Body of pancreas (tissue), 4 donors: ENCODE measurements at regions not wholly inside any gene's neighbourhood (a gene's known extent, or its start where the extent isn't known, plus 50 kb on each side); places are given as distances from the start of the nearest gene placed in this dataset.

ENCODE experiments used
- ATAC-seq: fragments of 150-250 bp; one replicate; pipeline ENCODE4 v1.9.1; 2016
- DNase-seq, 4 donors: peaks; one replicate each; pipeline ENCODE4 v3.0.0-alpha.2; 2019
- H3K27ac ChIP-seq, 4 donors: fragments of 200-600 bp; sonication (generic); 1 replicate in 3 of 4; 2 replicates in 1 of 4; pipeline versions ENCODE4 v1.5.1 to v1.6.1; 2016 to 2019; ENCODE audit warnings: mild to moderate bottlenecking in 1 of 4, mixed read lengths in 1 of 4, moderate library complexity in 1 of 4
- H3K27me3 ChIP-seq, 2 donors: fragments of 200-600 bp; sonication (generic); one replicate each; pipeline ENCODE4 v1.6.0; 2016; ENCODE audit warnings: mild to moderate bottlenecking in 1 of 2
- H3K36me3 ChIP-seq, 2 donors: fragments of 200-600 bp; sonication (generic); replicated peaks in 1 of 2; 2 replicates each; pipeline ENCODE4 v1.5.1; 2016; ENCODE audit warnings: low read depth in 2 of 2; ENCODE audit not compliant: insufficient read depth in 1 of 2
- H3K4me1 ChIP-seq: fragments of 200-600 bp; sonication (generic); one replicate; pipeline ENCODE4 v1.6.0; 2016
- H3K4me3 ChIP-seq, 2 donors: fragments of 200-600 bp; sonication (generic); 1 replicate in 1 of 2; 2 replicates in 1 of 2; pipeline ENCODE4 v1.5.1; 2016 to 2019
- H3K9me3 ChIP-seq, 3 donors: fragments of 200-600 bp; sonication (generic); 1 replicate in 2 of 3; 2 replicates in 1 of 3; pipeline ENCODE4 v1.5.1; 2016
- POLR2A ChIP-seq, 3 donors: fragments of 450-650 bp; IDR thresholded peaks; one replicate each; pipeline ENCODE4 v1.6.1; 2016; ENCODE audit warnings: antibody characterized with exemption in 3 of 3, mild to moderate bottlenecking in 2 of 3
- WGBS, 2 donors: methylation state at CpG; one replicate each; pipeline ENCODE4 v1.1.5; 2017; 5-methylcytosine and 5-hydroxymethylcytosine counted together
- intact Hi-C: fragments of 100-400 bp; cut with DNase I; formaldehyde crosslinking; loops from one replicate; pipeline ENCODE4 v1.15.1; 2023
- TF ChIP-seq, protein P1 (sequence below), 7 experiments: fragments of 450-650 bp in 4 of 7; fragments of 200-600 bp in 3 of 7; sonication (generic) in 3 of 7; IDR thresholded peaks; one replicate each; pipeline ENCODE4 v1.5.1; 2016 to 2019; ENCODE audit warnings: antibody characterized with exemption in 7 of 7

DNA sequence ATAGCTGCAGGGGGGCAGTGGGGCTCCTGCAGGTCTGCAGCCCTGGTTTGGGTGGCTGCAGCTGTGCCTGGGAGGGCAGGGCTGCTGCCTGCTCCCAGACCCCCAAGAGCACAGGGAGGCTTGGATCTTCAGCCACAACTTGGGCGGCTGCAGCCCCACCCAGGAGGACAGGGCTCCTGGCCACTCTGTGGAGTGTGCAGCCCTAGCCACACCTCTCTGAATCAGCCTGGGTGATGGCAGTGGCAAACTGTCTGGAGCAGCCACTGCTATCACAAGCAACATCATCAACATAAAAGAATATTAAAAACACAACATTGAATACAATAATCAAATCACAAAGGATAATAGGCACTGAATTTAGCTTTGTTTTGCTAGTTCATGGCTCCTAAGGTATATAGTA, 164.9 kb upstream of the SLC27A6 start:
- no peak for TF ChIP-seq POLR2A (IDR thresholded peaks at IDR 0.05)
- TF ChIP-seq, protein P1, sequence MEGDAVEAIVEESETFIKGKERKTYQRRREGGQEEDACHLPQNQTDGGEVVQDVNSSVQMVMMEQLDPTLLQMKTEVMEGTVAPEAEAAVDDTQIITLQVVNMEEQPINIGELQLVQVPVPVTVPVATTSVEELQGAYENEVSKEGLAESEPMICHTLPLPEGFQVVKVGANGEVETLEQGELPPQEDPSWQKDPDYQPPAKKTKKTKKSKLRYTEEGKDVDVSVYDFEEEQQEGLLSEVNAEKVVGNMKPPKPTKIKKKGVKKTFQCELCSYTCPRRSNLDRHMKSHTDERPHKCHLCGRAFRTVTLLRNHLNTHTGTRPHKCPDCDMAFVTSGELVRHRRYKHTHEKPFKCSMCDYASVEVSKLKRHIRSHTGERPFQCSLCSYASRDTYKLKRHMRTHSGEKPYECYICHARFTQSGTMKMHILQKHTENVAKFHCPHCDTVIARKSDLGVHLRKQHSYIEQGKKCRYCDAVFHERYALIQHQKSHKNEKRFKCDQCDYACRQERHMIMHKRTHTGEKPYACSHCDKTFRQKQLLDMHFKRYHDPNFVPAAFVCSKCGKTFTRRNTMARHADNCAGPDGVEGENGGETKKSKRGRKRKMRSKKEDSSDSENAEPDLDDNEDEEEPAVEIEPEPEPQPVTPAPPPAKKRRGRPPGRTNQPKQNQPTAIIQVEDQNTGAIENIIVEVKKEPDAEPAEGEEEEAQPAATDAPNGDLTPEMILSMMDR (IDR thresholded peaks at IDR 0.05) = no peak
- Histone ChIP-seq H3K27me3 (no peaks in the 10 kb centered on the region), H3K4me1 (no peaks in the 10 kb centered on the region), H3K27ac (no peak overlapping the region), H3K4me3 (no peak overlapping the region), H3K36me3 (no peaks in the 10 kb centered on the region), H3K9me3 (no peaks in the 10 kb centered on the region)
- ATAC-seq = no peak
- DNase-seq = no peak
- 50 to 80% methylated on average over 1 of the region's 1 CpG for WGBS, 2 donors
- intact Hi-C loops = no loop called here

DNA sequence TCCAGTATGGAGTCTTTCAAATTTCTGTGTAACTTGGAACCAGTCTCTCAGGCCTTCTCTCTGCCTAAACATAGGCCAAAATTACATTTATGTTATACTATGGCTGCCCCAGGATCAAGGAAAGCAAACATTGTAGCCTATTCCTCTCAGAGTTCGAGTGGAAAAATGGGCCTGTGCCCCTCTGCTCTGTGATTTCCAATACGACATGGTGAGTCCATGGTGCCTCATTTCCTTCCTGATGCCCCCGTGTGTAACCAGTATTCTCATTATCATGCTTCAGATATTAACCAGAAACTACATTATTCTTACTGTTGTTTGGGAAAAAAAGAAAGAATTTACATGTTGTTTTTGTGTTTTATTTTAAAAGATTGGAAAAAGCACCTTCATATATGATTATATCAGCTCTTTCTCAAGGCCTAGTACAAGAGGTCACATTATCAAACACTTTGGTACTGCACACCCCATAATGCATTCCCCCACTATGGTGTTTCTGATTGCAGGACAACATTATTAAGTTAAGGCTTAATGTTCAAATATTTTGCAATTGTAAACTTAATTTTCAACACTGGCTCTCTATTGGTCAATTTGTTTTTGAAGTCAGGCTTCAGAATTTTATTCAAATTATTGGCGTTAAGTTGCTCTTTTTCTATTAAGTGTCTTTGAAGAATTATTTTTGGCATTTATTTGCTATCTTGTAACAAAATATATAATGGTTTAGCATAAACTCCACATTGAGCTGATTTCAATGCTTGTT, 151.8 kb upstream of the SLC27A6 start:
- TF ChIP-seq, protein P1 (IDR thresholded peaks at IDR 0.05) = no peak
- no peak for TF ChIP-seq POLR2A (IDR thresholded peaks at IDR 0.05)
- 57 to 58% methylated on average over 4 of the region's 4 CpGs for WGBS, 2 donors
- H3K27me3 ChIP-seq = no peaks in the 10 kb centered on the region
- intact Hi-C loops = no loop called here
- ATAC-seq = no peak
- DNase-seq = no peak
- no peak overlapping the region for H3K27ac ChIP-seq
- H3K4me1 ChIP-seq = no peaks in the 10 kb centered on the region
- H3K36me3 ChIP-seq = no peaks in the 10 kb centered on the region
- H3K9me3 ChIP-seq = no peaks in the 10 kb centered on the region
- H3K4me3 ChIP-seq = no peak overlapping the region

DNA sequence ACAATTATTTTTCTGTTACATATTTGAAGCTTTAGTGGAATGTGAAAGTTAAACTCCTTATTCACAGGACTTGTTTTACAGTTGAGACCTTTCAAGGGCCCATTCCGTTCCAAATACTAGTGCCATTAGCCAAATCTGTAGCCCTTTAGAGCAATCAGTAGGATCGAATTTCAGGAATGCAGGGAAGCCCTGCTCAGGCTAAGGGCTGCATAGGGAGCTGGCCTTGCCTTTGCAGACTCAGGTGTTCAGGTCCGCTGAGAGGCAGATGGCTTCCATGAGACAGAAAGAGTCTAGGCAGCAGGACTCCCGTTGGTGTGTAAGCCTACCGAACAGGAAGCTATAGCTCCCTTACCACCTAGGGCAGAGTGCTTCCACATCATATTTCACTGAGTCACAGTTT, 150.1 kb upstream of the SLC27A6 start:
- DNase-seq = no peak
- no peak for ATAC-seq
- 41 to 42% methylated on average over 4 to 5 of the region's 5 CpGs for WGBS, 2 donors
- Histone ChIP-seq H3K36me3 (no peaks in the 10 kb centered on the region), H3K27ac (no peak overlapping the region), H3K27me3 (no peaks in the 10 kb centered on the region), H3K4me1 (no peaks in the 10 kb centered on the region), H3K9me3 (no peaks in the 10 kb centered on the region), H3K4me3 (no peak overlapping the region)
- TF ChIP-seq, protein P1 (IDR thresholded peaks at IDR 0.05) = no peak
- no peak for TF ChIP-seq POLR2A (IDR thresholded peaks at IDR 0.05)
- intact Hi-C loops = no loop called here

DNA sequence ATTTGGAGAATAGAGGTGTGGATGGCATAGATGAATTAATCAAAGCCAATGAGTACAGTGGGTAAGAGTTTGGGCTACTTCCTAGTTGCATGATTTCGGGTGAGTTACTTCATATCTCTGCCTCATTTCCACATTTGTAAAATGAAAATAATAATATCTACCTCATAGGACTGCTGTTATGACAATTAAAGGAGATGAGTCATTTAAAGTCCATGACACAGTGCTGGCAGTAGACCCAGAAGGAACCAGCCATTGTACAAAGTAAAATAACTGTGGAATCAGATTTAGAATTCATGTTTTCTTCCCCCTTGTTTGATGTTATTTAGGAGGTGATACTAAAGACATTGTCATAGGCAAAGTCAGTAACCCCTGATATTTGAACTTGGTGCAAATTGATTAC, 139.5 kb upstream of the SLC27A6 start:
- ATAC-seq (no peak), DNase-seq (no peak)
- Histone ChIP-seq H3K4me1 (no peaks in the 10 kb centered on the region), H3K27me3 (no peaks in the 10 kb centered on the region), H3K9me3 (no peaks in the 10 kb centered on the region), H3K27ac (no peak overlapping the region), H3K4me3 (no peak overlapping the region), H3K36me3 (no peaks in the 10 kb centered on the region)
- intact Hi-C loops = no loop called here
- TF ChIP-seq, protein P1 (IDR thresholded peaks at IDR 0.05) = no peak
- TF ChIP-seq POLR2A (IDR thresholded peaks at IDR 0.05) = no peak
- 43 to 46% methylated on average over 1 of the region's 1 CpG for WGBS, 2 donors

DNA sequence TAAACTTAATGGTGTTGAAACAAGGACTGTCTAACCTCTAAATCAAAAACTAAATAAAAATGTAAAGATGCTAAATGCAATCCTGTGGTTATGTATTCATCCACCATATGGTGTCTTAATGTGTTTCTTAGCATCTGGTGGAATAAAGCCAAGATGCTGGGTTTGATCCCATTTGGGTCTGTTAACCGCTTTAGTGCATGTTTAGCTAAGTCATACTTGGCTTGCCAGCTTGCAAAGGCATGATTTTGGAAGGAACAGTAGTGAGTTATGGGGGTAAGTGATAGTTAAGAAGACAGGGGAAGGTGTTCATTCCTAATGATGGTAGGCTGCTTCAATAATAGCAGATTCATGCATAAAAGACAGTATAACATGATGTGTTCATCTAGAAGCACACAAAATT, 139.0 kb upstream of the SLC27A6 start:
- DNase-seq (no peak), ATAC-seq (no peak)
- no peaks in the 10 kb centered on the region for H3K9me3 ChIP-seq
- intact Hi-C loops = no loop called here
- no peak for TF ChIP-seq POLR2A (IDR thresholded peaks at IDR 0.05)
- TF ChIP-seq, protein P1 (IDR thresholded peaks at IDR 0.05) = no peak
- no peaks in the 10 kb centered on the region for H3K4me1 ChIP-seq
- no peak overlapping the region for H3K27ac ChIP-seq
- H3K36me3 ChIP-seq = no peaks in the 10 kb centered on the region
- 50 to 64% methylated on average over 1 of the region's 1 CpG for WGBS, 2 donors
- H3K27me3 ChIP-seq = no peaks in the 10 kb centered on the region
- H3K4me3 ChIP-seq = no peak overlapping the region
